ENCODE measurements at regions not wholly inside any gene's neighbourhood (a gene's known extent, or its start where the extent isn't known, plus 50 kb on each side); places are given as distances from the start of the nearest gene placed in this dataset.

- DNase-seq = no peak
These were observed 78.5 kb upstream of the IGFBP3 start for GRCh38 chr7:45999541-45999940.

GRCh38 chr7:45998506-45998905 lies 77.4 kb upstream of the IGFBP3 start:
- DNase-seq = no peak

GRCh38 chr7:45993621-45994020 lies 72.5 kb upstream of the IGFBP3 start:
- no peak for DNase-seq

- DNase-seq = no peak
These were observed 71.8 kb upstream of the IGFBP3 start for GRCh38 chr7:45992826-45993225.

- no peak for DNase-seq
These were observed 69.2 kb upstream of the IGFBP3 start for GRCh38 chr7:45990276-45990675.

GRCh38 chr7:45988405-45989057 lies 67.5 kb upstream of the IGFBP3 start:
- DNase-seq = no peak

GRCh38 chr7:45987521-45988290 lies 66.6 kb upstream of the IGFBP3 start:
- DNase-seq = no peak

- DNase-seq = no peak
These were observed 65.6 kb upstream of the IGFBP3 start for GRCh38 chr7:45986355-45987298.

- no peak for DNase-seq
These were observed 64.8 kb upstream of the IGFBP3 start for GRCh38 chr7:45985902-45986301.

GRCh38 chr7:45984386-45985295 lies 63.6 kb upstream of the IGFBP3 start:
- DNase-seq = no peak

- no peak for DNase-seq
These were observed 62.7 kb upstream of the IGFBP3 start for GRCh38 chr7:45983720-45984255.

GRCh38 chr7:45982907-45983719 lies 62.0 kb upstream of the IGFBP3 start:
- DNase-seq = no peak

- DNase-seq = no peak
These were observed 61.1 kb upstream of the IGFBP3 start for GRCh38 chr7:45982132-45982531.

- DNase-seq = no peak
These were observed 59.9 kb upstream of the IGFBP3 start for GRCh38 chr7:45980973-45981372.

- DNase-seq = no peak
These were observed 59.3 kb upstream of the IGFBP3 start for GRCh38 chr7:45980181-45980905.

GRCh38 chr7:45979275-45980180 lies 58.5 kb upstream of the IGFBP3 start:
- no peak for DNase-seq

- no peak for DNase-seq
These were observed 57.7 kb upstream of the IGFBP3 start for GRCh38 chr7:45978731-45979211.

- DNase-seq = no peak
These were observed 57.1 kb upstream of the IGFBP3 start for GRCh38 chr7:45978010-45978681.

Data from suppressor macrophage (primary cell).